Activated T-cell treated with anti-CD3 and anti-CD28 coated beads for 48 hours (primary cell): ENCODE measurements at regions not wholly inside any gene's neighbourhood (a gene's known extent, or its start where the extent isn't known, plus 50 kb on each side); places are given as distances from the start of the nearest gene placed in this dataset.
"Not testable (repeated sequence)": the region's sequence is repeated elsewhere in the genome, so short reads cannot be mapped to it uniquely, and the experiment has no call there.

Source experiments
- DNase-seq: peaks from one replicate; pipeline ENCODE4 v3.0.0-alpha.2; 2020; ENCODE audit warnings: low read depth

- no peak for DNase-seq
Measured at GRCh38 chr2:125710561-125710960, 945.4 kb upstream of the GYPC start.

- no peak for DNase-seq
Measured at GRCh38 chr2:125711075-125711474, 944.9 kb upstream of the GYPC start.

- DNase-seq, result no peak
Measured at GRCh38 chr2:125713533-125713932, 942.4 kb upstream of the GYPC start.

- no peak for DNase-seq
Measured at GRCh38 chr2:125721072-125721721, 934.8 kb upstream of the GYPC start.

- no peak for DNase-seq
Measured at GRCh38 chr2:125730921-125731320, 925.0 kb upstream of the GYPC start.

- DNase-seq, result no peak
Measured at GRCh38 chr2:125736306-125736705, 919.7 kb upstream of the GYPC start.

GRCh38 chr2:125745514-125745913, 910.4 kb upstream of the GYPC start:
- DNase-seq, result no peak

GRCh38 chr2:125746321-125747164, 909.4 kb upstream of the GYPC start:
- no peak for DNase-seq

GRCh38 chr2:125747165-125747425, 908.9 kb upstream of the GYPC start:
- DNase-seq, result no peak

- DNase-seq, result no peak
Measured at GRCh38 chr2:125756431-125756830, 899.5 kb upstream of the GYPC start.

GRCh38 chr2:125796784-125797183, 859.2 kb upstream of the GYPC start:
- no peak for DNase-seq

- DNase-seq, result no peak
Measured at GRCh38 chr2:125797192-125797591, 858.8 kb upstream of the GYPC start.

GRCh38 chr2:125822746-125823145, 833.2 kb upstream of the GYPC start:
- DNase-seq, result no peak

- not testable (repeated sequence) for DNase-seq
Measured at GRCh38 chr2:125825781-125826180, 830.2 kb upstream of the GYPC start.

- DNase-seq, result no peak
Measured at GRCh38 chr2:125837128-125837527, 818.8 kb upstream of the GYPC start.

- no peak for DNase-seq
Measured at GRCh38 chr2:125837611-125838010, 818.3 kb upstream of the GYPC start.

GRCh38 chr2:125839945-125840344, 816.0 kb upstream of the GYPC start:
- no peak for DNase-seq

- no peak for DNase-seq
Measured at GRCh38 chr2:125842041-125842440, 813.9 kb upstream of the GYPC start.

GRCh38 chr2:125850541-125850940, 805.4 kb upstream of the GYPC start:
- DNase-seq, result no peak

- DNase-seq, result no peak
Measured at GRCh38 chr2:125852364-125852763, 803.6 kb upstream of the GYPC start.

- no peak for DNase-seq
Measured at GRCh38 chr2:125853626-125854025, 802.3 kb upstream of the GYPC start.

- DNase-seq, result no peak
Measured at GRCh38 chr2:125855204-125855603, 800.8 kb upstream of the GYPC start.

GRCh38 chr2:125857971-125858794, 797.8 kb upstream of the GYPC start:
- DNase-seq, result no peak
